GM20000 (cell line): ENCODE measurements at regions not wholly inside any gene's neighbourhood (a gene's known extent, or its start where the extent isn't known, plus 50 kb on each side); places are given as distances from the start of the nearest gene placed in this dataset.

ENCODE experiments used
- DNase-seq: peaks from one replicate; pipeline ENCODE4 v3.0.0; 2012; ENCODE audit warnings: low spot score
- CTCF ChIP-seq: IDR thresholded peaks from 2 replicates; pipeline ENCODE4 v1.5.1; 2012; ENCODE audit warnings: mild to moderate bottlenecking, control low read depth; ENCODE audit errors: extremely low read depth, missing control alignments

DNA sequence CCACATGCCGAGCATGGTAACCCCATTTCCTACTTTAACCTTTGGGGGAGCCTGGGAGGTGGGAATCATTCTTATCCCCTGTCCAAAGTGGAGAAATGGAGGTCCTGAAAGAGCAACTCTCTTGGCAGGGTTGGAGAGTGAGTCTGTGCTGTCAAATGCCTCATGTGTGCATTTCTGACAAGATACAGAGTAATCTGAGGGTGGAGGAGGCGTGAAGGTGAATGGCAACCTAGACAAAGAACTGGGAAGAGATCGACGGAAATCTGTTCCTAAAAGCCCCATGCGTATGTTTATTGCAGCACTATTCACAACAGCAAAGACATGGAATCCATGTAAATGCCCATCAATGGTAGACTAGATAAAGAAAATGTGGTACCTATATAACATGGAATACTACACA, 63.8 kb upstream of the USP29 start:
- no peak for DNase-seq
- TF ChIP-seq CTCF = no peak

GRCh38 chr19:57057036-57057686, 62.6 kb upstream of the USP29 start:
- TF ChIP-seq CTCF = no peak
- DNase-seq = no peak

DNA sequence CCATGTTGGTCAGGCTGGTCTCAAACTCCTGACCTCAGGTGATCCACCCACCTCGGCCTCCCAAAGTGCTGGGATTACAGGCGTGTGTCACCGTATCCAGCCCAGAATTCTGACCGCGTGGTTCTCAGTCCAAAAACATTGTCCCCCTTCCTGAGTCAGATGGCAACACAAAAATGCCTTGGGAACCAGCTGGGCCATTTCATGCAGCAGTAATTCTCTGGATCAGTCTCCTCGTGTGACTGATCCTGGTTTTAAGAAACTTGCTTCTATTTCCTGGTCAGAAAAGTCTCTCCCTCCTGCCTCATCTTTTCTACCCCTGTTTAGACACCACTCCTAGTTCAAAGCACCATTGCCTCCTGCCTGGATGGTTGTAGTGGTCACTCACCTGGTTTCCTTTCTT, 60.9 kb upstream of the USP29 start:
- DNase-seq = no peak
- TF ChIP-seq CTCF = no peak

DNA sequence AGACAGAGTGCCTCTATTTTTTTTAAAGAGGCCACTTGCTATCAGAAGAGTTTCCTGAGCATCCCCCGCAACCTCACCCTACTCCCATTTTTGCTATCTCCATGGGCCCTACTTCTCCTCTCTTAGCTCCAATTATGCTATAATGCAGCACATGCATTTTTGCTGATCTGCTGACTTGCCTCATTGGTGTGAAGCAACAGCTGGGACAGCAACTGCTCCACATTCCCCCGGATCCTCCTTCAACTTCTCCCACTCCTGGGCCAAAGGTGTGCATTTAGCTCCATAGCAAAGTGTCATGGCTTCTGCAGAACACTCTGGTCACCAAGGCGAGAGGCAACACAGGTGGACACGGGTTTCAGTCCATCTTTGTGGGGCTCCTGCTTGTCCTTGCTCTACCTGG, 56.7 kb upstream of the USP29 start:
- TF ChIP-seq CTCF = no peak
- DNase-seq = no peak

DNA sequence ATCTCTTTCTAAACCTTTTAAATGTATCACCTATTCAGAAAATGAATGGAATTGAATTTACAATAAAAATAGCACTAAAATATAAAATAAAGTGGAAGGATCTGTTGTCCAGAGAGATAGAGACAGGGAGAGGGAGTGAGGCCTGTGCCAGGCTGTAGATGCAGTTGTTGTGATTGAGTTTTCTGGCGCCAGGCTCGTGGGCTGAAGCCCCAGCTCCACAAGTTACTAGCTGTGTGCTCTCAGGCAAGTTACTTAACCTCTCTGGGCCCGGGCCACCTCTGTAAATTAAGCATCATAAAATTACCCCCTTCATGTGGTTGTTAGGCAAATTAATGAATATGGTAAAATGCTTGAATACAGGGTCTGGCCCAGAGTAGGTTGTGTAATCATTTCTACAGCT, 52.3 kb upstream of the USP29 start:
- no peak for TF ChIP-seq CTCF
- DNase-seq = no peak

DNA sequence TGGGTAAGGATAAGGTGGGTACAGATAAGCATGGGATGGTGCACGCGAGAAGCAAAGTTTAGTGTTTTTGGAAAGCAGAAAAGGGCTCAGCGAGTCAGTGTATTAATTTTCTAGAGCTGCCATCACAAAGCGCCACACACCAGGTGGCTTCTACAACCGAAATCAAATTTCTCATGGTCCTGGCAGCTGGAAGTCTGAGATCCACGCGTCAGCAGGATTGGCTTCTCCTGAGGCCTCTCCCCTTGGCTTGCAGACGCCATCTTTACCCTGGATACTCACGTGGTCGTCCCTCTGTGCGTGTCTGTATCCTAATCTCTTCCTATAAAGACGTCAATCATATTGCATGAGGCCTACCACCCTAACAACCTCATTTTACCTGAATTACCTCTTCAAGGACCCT, 51.5 kb upstream of the USP29 start:
- no peak for DNase-seq
- no peak for TF ChIP-seq CTCF

- DNase-seq = no peak
- no peak for TF ChIP-seq CTCF
Measured at GRCh38 chr19:57068921-57069697, 50.7 kb upstream of the USP29 start.
